Neuronal stem cell (in vitro differentiated cells): ENCODE measurements at regions not wholly inside any gene's neighbourhood (a gene's known extent, or its start where the extent isn't known, plus 50 kb on each side); places are given as distances from the start of the nearest gene placed in this dataset.
A peak's percentile ranks its signal among the peaks of the same experiment; 100 is the strongest.

Experiments
- DNase-seq: peaks from one replicate; pipeline ENCODE4 v3.0.0-alpha.2; 2013; ENCODE audit warnings: low spot score
- H2AFZ ChIP-seq: one replicate; pipeline ENCODE4 v1.6.1; 2013; ENCODE audit warnings: mild to moderate bottlenecking, low read length, inconsistent platforms
- H2AK5ac ChIP-seq: 2 replicates; pipeline ENCODE4 v1.6.1; 2013; ENCODE audit warnings: low read depth, mild to moderate bottlenecking, inconsistent platforms, low read length, moderate library complexity, mixed read lengths
- H2BK120ac ChIP-seq: 2 replicates; pipeline ENCODE4 v1.6.1; 2013; ENCODE audit warnings: low read depth, mild to moderate bottlenecking, inconsistent platforms, low read length, moderate library complexity, mixed read lengths
- H2BK12ac ChIP-seq: one replicate; pipeline ENCODE4 v1.6.1; 2013; ENCODE audit warnings: low read length, inconsistent platforms
- H2BK15ac ChIP-seq: 2 replicates; pipeline ENCODE4 v1.6.1; 2013; ENCODE audit warnings: mild to moderate bottlenecking, low read length, inconsistent platforms, mixed read lengths
- H2BK5ac ChIP-seq: one replicate; pipeline ENCODE4 v1.6.1; 2013; ENCODE audit warnings: inconsistent platforms, mild to moderate bottlenecking, low read length, moderate library complexity
- H3K14ac ChIP-seq: one replicate; pipeline ENCODE4 v1.6.1; 2013; ENCODE audit warnings: low read length, inconsistent platforms
- H3K18ac ChIP-seq: 2 replicates; pipeline ENCODE4 v1.6.1; 2013; ENCODE audit warnings: low read length, inconsistent platforms
- H3K23ac ChIP-seq: 2 replicates; pipeline ENCODE4 v1.6.1; 2013; ENCODE audit warnings: low read depth, mild to moderate bottlenecking, mixed read lengths, low read length, inconsistent platforms; ENCODE audit not compliant: poor library complexity
- H3K27ac ChIP-seq: replicated peaks from 3 replicates; pipeline ENCODE4 v1.5.1; 2013; ENCODE audit warnings: low read length, inconsistent platforms
- H3K27me3 ChIP-seq, 3 experiments: 2 replicates each; pipeline ENCODE4 v1.6.1; 2013; ENCODE audit warnings: low read length in 3 of 3, mild to moderate bottlenecking in 2 of 3, inconsistent platforms in 1 of 3, low read depth in 1 of 3, mixed read lengths in 1 of 3, moderate library complexity in 1 of 3; ENCODE audit not compliant: control insufficient read depth in 3 of 3, insufficient read depth in 3 of 3
- H3K36me3 ChIP-seq, 2 donors: replicated peaks in 1 of 2; 2 replicates each; pipeline ENCODE4 v1.6.1; 2013; ENCODE audit warnings: low read length in 2 of 2; ENCODE audit not compliant: control insufficient read depth in 2 of 2, insufficient read depth in 2 of 2
- H3K4ac ChIP-seq: 2 replicates; pipeline ENCODE4 v1.6.1; 2013; ENCODE audit warnings: inconsistent platforms, mild to moderate bottlenecking, low read length, moderate library complexity
- H3K4me1 ChIP-seq, 2 donors: 1 replicate in 1 of 2; 2 replicates in 1 of 2; pipeline ENCODE4 v1.6.1; 2013; ENCODE audit warnings: low read length in 2 of 2, low read depth in 1 of 2; ENCODE audit not compliant: control insufficient read depth in 2 of 2, insufficient read depth in 1 of 2
- H3K4me2 ChIP-seq: one replicate; pipeline ENCODE4 v1.6.1; 2013; ENCODE audit warnings: mild to moderate bottlenecking, low read length, inconsistent platforms; ENCODE audit not compliant: insufficient read depth, poor library complexity, severe bottlenecking
- H3K4me3 ChIP-seq, 2 donors: 2 replicates each; pipeline ENCODE4 v1.5.1; 2013; ENCODE audit warnings: low read length in 2 of 2, mild to moderate bottlenecking in 2 of 2, inconsistent platforms in 1 of 2, moderate library complexity in 1 of 2
- H3K79me1 ChIP-seq: one replicate; pipeline ENCODE4 v1.6.1; 2013; ENCODE audit warnings: low read depth, mild to moderate bottlenecking, inconsistent platforms, low read length, moderate library complexity
- H3K9ac ChIP-seq: one replicate; pipeline ENCODE4 v1.6.1; 2013; ENCODE audit warnings: mild to moderate bottlenecking, low read depth, low read length, inconsistent platforms; ENCODE audit not compliant: poor library complexity
- H3K9me3 ChIP-seq, 2 donors: replicated peaks in 1 of 2; 2 replicates each; pipeline versions ENCODE3 to v1.6.1; 2013; ENCODE audit warnings: low read length in 2 of 2, mild to moderate bottlenecking in 2 of 2, inconsistent platforms in 1 of 2, low read depth in 1 of 2, mixed read lengths in 1 of 2, moderate library complexity in 1 of 2; ENCODE audit not compliant: control insufficient read depth in 2 of 2, insufficient read depth in 1 of 2
- H4K8ac ChIP-seq: one replicate; pipeline ENCODE4 v1.6.1; 2013; ENCODE audit warnings: low read depth, mild to moderate bottlenecking, inconsistent platforms, low read length, moderate library complexity
- H4K91ac ChIP-seq: one replicate; pipeline ENCODE4 v1.6.1; 2013; ENCODE audit warnings: low read length, low read depth, mild to moderate bottlenecking, inconsistent platforms; ENCODE audit not compliant: poor library complexity
- WGBS, 2 donors: extraction: QIAGEN DNeasy Blood & Tissue Kit; methylation state at CpG; one replicate each; pipeline ENCODE4 v1.1.7; 2013; ENCODE audit warnings: missing lambda C conversion rate in 2 of 2, mixed read lengths in 1 of 2; ENCODE audit not compliant: insufficient read length in 2 of 2, insufficient replicate concordance in 1 of 2; ENCODE audit errors: extremely low coverage in 2 of 2; 5-methylcytosine and 5-hydroxymethylcytosine counted together

- Histone ChIP-seq H3K36me3 (no peaks in the 10 kb centered on the region), H3K4me3 (no peak overlapping the region), H3K4ac (no peak overlapping the region), H3K9ac (no peak overlapping the region), H2AK5ac (no peak overlapping the region), H2BK15ac (no peak overlapping the region), H3K23ac (no peak overlapping the region), H2BK5ac (no peak overlapping the region), H3K9me3 (no peaks in the 10 kb centered on the region), H3K4me2 (no peak overlapping the region), H3K14ac (no peak overlapping the region), H3K27me3 (no peaks in the 10 kb centered on the region), H2BK120ac (no peak overlapping the region), H2AFZ (no peak overlapping the region), H3K4me1 (no peaks in the 10 kb centered on the region), H3K18ac (no peak overlapping the region), H4K91ac (no peak overlapping the region), H3K27ac (no peak overlapping the region), H4K8ac (no peak overlapping the region), H2BK12ac (no peak overlapping the region), H3K79me1 (no peaks in the 10 kb centered on the region)
- no peak for DNase-seq
- no CpG with 5 or more reads among the region's 1 CpG for WGBS, 2 donors
Observed at GRCh38 chr11:39247570-39248137, 2211.8 kb downstream of the LRRC4C start.

- no peaks in the 10 kb centered on the region for H3K9me3 ChIP-seq
- H2BK5ac ChIP-seq = no peak overlapping the region
- H3K27me3 ChIP-seq = no peaks in the 10 kb centered on the region
- H2BK15ac ChIP-seq = no peak overlapping the region
- no peaks in the 10 kb centered on the region for H3K79me1 ChIP-seq
- H3K14ac ChIP-seq = no peak overlapping the region
- H4K91ac ChIP-seq = no peak overlapping the region
- H2AFZ ChIP-seq = no peak overlapping the region
- H3K4me1 ChIP-seq = no peaks in the 10 kb centered on the region
- no peak overlapping the region for H3K27ac ChIP-seq
- H3K36me3 ChIP-seq = no peaks in the 10 kb centered on the region
- no peak for DNase-seq
- WGBS, 2 donors = no CpG with 5 or more reads among the region's 3 CpGs
- H2BK12ac ChIP-seq = no peak overlapping the region
- H3K18ac ChIP-seq = no peak overlapping the region
- no peak overlapping the region for H2BK120ac ChIP-seq
- H3K9ac ChIP-seq = no peak overlapping the region
- H2AK5ac ChIP-seq = no peak overlapping the region
- no peak overlapping the region for H4K8ac ChIP-seq
- H3K4me2 ChIP-seq = no peak overlapping the region
- no peak overlapping the region for H3K23ac ChIP-seq
- no peak overlapping the region for H3K4me3 ChIP-seq
- H3K4ac ChIP-seq = no peak overlapping the region
Observed at GRCh38 chr11:39239553-39239952, 2219.9 kb downstream of the LRRC4C start.

- Histone ChIP-seq H2AK5ac (no peak overlapping the region), H3K27me3 (no peaks in the 10 kb centered on the region), H3K4me3 (no peak overlapping the region)
Observed at GRCh38 chr11:39236916-39237315, 2222.5 kb downstream of the LRRC4C start.

GRCh38 chr11:39221550-39222138, 2237.8 kb downstream of the LRRC4C start:
- Histone ChIP-seq H4K91ac (no peak overlapping the region), H3K23ac (no peak overlapping the region), H3K27ac (no peak overlapping the region), H3K9ac (no peak overlapping the region), H2AK5ac (no peak overlapping the region), H2BK120ac (no peak overlapping the region), H2AFZ (no peak overlapping the region), H3K36me3 (no peaks in the 10 kb centered on the region), H4K8ac (no peak overlapping the region), H3K18ac (no peak overlapping the region), H3K27me3 (no peaks in the 10 kb centered on the region), H2BK12ac (no peak overlapping the region), H3K4ac (no peak overlapping the region), H2BK15ac (no peak overlapping the region), H3K9me3 (no peaks in the 10 kb centered on the region), H3K4me1 (no peaks in the 10 kb centered on the region), H3K14ac (no peak overlapping the region), H3K4me3 (no peak overlapping the region), H3K4me2 (no peak overlapping the region), H3K79me1 (no peaks in the 10 kb centered on the region), H2BK5ac (no peak overlapping the region)
- DNase-seq = no peak
- no CpG with 5 or more reads among the region's 3 CpGs for WGBS, 2 donors

More at GRCh38 chr11:39236916-39237315, 2222.5 kb downstream of the LRRC4C start:
- Histone ChIP-seq H3K36me3 (no peaks in the 10 kb centered on the region), H2BK15ac (no peak overlapping the region), H3K79me1 (no peaks in the 10 kb centered on the region), H3K4ac (no peak overlapping the region), H3K18ac (no peak overlapping the region), H2BK12ac (no peak overlapping the region), H3K27ac (no peak overlapping the region), H3K14ac (no peak overlapping the region), H2AFZ (no peak overlapping the region), H3K23ac (no peak overlapping the region), H3K9me3 (no peaks in the 10 kb centered on the region), H3K4me1 (no peaks in the 10 kb centered on the region), H2BK5ac (no peak overlapping the region), H4K91ac (no peak overlapping the region), H3K4me2 (no peak overlapping the region), H2BK120ac (no peak overlapping the region), H3K9ac (no peak overlapping the region), H4K8ac (no peak overlapping the region)
- WGBS, 2 donors = no CpG with 5 or more reads among the region's 1 CpG
- peak; percentile 4 for DNase-seq
